A673 (cell line): ENCODE measurements at regions not wholly inside any gene's neighbourhood (a gene's known extent, or its start where the extent isn't known, plus 50 kb on each side); places are given as distances from the start of the nearest gene placed in this dataset.

Source experiments
- BruUV-seq: library from RNA; stranded (reverse); fragments of 400-500 nt; replicated peaks from 2 replicates; lab custom pipeline; 2021; lab: Mats Ljungman, UMichigan
- CTCF ChIA-PET: fragments of 300-600 bp; sonication (Branson Sonifier 250); formaldehyde crosslinking; loops from one replicate; lab custom pipeline; 2022; ENCODE audit warnings: antibody characterized with exemption; lab: Charles Lee
- POLR2A ChIA-PET: fragments of 300-600 bp; sonication (Branson Sonifier 250); formaldehyde crosslinking; loops from one replicate; lab custom pipeline; 2022; ENCODE audit warnings: antibody characterized with exemption; ENCODE audit not compliant: low non-redundant PET; lab: Charles Lee
- DNase-seq: peaks from one replicate; pipeline ENCODE4 v3.0.0-alpha.2; 2015; ENCODE audit warnings: low spot score
- H3K27ac ChIP-seq: fragments of 200-600 bp; sonication (generic); 2 replicates; pipeline ENCODE4 v1.5.1; 2016; ENCODE audit warnings: mixed run types, low read depth, mild to moderate bottlenecking, mixed read lengths, antibody characterized with exemption, low read length; ENCODE audit not compliant: poor library complexity, severe bottlenecking
- H3K27me3 ChIP-seq: fragments of 200-600 bp; sonication (generic); replicated peaks from 2 replicates; pipeline ENCODE4 v1.6.1; 2017; ENCODE audit warnings: mixed run types, low read depth, mild to moderate bottlenecking, mixed read lengths, antibody characterized with exemption, low read length; ENCODE audit not compliant: insufficient read depth, poor library complexity
- H3K36me3 ChIP-seq: fragments of 200-600 bp; sonication (generic); 2 replicates; pipeline ENCODE4 v1.6.1; 2016; ENCODE audit warnings: mixed run types, mild to moderate bottlenecking, mixed read lengths, antibody characterized with exemption, low read length; ENCODE audit not compliant: insufficient read depth, poor library complexity, severe bottlenecking
- H3K4me1 ChIP-seq: fragments of 200-600 bp; sonication (generic); 2 replicates; pipeline ENCODE4 v1.6.1; 2017; ENCODE audit warnings: mixed run types, mild to moderate bottlenecking, mixed read lengths, antibody characterized with exemption, low read length; ENCODE audit not compliant: insufficient read depth, poor library complexity, severe bottlenecking
- H3K4me3 ChIP-seq: fragments of 200-600 bp; sonication (generic); 2 replicates; pipeline ENCODE4 v1.5.1; 2016; ENCODE audit warnings: low read depth, mixed run types, mild to moderate bottlenecking, mixed read lengths, low read length; ENCODE audit not compliant: poor library complexity, severe bottlenecking
- H3K9me3 ChIP-seq: fragments of 200-600 bp; sonication (generic); 2 replicates; pipeline ENCODE4 v1.6.1; 2016; ENCODE audit warnings: mixed run types, low read depth, mild to moderate bottlenecking, mixed read lengths, antibody characterized with exemption, low read length; ENCODE audit not compliant: poor library complexity, severe bottlenecking
- EZH2 ChIP-seq: fragments of 200-600 bp; sonication (generic); IDR thresholded peaks from 2 replicates; pipeline ENCODE4 v1.6.1; 2017; ENCODE audit warnings: borderline replicate concordance, low read depth, mild to moderate bottlenecking, mixed read lengths, antibody characterized with exemption, low read length; ENCODE audit not compliant: poor library complexity, severe bottlenecking
- intact Hi-C: fragments of 100-400 bp; cut with micrococcal nuclease; formaldehyde crosslinking; loops from one replicate; pipeline ENCODE4 v1.10.0; 2022; ENCODE audit not compliant: unreplicated experiment
- TF ChIP-seq, protein P1 (sequence below): fragments of 300-800, 200-600 bp; sonication (generic); conservative IDR thresholded peaks from 2 replicates; pipeline ENCODE4 v1.5.1; 2017; ENCODE audit warnings: low read depth, mild to moderate bottlenecking, antibody characterized with exemption, low read length, moderate library complexity, mixed read lengths

DNA sequence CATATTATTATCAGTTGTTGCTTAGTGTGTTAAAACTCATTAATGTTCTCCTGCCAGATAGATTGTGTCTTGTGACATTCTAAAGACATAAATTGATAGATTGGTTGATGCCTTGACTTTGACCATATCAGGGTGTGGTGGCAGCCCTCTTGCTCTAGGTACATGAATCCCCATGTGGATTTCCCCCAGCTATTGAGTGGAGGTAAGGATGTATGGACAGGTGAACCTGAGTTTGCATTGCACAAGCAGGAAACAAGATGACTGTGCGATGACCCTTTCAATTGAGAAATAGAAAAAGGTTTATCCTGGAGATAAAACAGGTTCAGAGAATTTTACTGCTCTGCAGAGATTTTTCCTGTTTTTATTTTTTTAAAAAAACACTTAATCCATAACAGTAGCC is 619.2 kb downstream of the SPRY1 start:
- Histone ChIP-seq H3K4me1 (peaks cover 19% of the 10 kb centered on the region), H3K27ac (no peak overlapping the region), H3K4me3 (no peak overlapping the region), H3K9me3 (no peaks in the 10 kb centered on the region), H3K36me3 (no peaks in the 10 kb centered on the region), H3K27me3 (no peaks in the 10 kb centered on the region)
- no TSS peak for BruUV-seq
- POLR2A ChIA-PET: no interaction called here
- TF ChIP-seq, protein P1, sequence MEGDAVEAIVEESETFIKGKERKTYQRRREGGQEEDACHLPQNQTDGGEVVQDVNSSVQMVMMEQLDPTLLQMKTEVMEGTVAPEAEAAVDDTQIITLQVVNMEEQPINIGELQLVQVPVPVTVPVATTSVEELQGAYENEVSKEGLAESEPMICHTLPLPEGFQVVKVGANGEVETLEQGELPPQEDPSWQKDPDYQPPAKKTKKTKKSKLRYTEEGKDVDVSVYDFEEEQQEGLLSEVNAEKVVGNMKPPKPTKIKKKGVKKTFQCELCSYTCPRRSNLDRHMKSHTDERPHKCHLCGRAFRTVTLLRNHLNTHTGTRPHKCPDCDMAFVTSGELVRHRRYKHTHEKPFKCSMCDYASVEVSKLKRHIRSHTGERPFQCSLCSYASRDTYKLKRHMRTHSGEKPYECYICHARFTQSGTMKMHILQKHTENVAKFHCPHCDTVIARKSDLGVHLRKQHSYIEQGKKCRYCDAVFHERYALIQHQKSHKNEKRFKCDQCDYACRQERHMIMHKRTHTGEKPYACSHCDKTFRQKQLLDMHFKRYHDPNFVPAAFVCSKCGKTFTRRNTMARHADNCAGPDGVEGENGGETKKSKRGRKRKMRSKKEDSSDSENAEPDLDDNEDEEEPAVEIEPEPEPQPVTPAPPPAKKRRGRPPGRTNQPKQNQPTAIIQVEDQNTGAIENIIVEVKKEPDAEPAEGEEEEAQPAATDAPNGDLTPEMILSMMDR: no peak
- no peak for TF ChIP-seq EZH2
- intact Hi-C loops: no loop called here
- CTCF ChIA-PET: no interaction called here
- no peak for DNase-seq

DNA sequence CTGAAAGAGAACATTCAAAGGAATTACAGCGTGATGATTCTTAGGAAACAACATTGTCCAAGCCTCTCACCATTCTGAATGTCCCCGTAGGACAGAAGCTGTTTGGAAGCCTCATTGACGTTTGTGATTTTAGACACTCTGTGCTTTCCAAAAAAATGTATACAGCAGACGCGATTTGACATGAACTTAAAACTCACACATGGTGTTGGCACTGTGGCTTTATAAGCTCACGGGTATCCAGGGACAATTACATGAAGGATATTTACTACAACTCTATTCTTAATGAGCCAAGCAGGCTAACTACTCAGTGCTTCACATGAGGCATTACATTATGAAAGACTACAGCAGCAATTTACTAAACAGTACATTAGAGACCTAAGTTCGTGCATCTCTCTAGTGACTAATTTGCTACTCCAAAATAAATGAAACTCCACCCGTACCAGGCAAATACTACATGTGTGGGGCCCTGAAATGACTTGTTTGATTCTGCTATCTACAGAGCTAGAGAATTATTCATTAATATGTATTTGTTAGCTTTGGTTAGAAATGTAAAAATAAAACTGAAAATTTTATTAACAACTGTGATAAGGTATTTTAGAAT is 620.7 kb downstream of the SPRY1 start:
- intact Hi-C loops: no loop called here
- no TSS peak for BruUV-seq
- Histone ChIP-seq H3K27ac (no peak overlapping the region), H3K4me1 (peaks cover 19% of the 10 kb centered on the region), H3K4me3 (no peak overlapping the region), H3K36me3 (no peaks in the 10 kb centered on the region), H3K27me3 (no peaks in the 10 kb centered on the region), H3K9me3 (no peaks in the 10 kb centered on the region)
- CTCF ChIA-PET: no interaction called here
- POLR2A ChIA-PET: no interaction called here
- no peak for TF ChIP-seq EZH2
- TF ChIP-seq, protein P1: no peak
- DNase-seq: no peak

DNA sequence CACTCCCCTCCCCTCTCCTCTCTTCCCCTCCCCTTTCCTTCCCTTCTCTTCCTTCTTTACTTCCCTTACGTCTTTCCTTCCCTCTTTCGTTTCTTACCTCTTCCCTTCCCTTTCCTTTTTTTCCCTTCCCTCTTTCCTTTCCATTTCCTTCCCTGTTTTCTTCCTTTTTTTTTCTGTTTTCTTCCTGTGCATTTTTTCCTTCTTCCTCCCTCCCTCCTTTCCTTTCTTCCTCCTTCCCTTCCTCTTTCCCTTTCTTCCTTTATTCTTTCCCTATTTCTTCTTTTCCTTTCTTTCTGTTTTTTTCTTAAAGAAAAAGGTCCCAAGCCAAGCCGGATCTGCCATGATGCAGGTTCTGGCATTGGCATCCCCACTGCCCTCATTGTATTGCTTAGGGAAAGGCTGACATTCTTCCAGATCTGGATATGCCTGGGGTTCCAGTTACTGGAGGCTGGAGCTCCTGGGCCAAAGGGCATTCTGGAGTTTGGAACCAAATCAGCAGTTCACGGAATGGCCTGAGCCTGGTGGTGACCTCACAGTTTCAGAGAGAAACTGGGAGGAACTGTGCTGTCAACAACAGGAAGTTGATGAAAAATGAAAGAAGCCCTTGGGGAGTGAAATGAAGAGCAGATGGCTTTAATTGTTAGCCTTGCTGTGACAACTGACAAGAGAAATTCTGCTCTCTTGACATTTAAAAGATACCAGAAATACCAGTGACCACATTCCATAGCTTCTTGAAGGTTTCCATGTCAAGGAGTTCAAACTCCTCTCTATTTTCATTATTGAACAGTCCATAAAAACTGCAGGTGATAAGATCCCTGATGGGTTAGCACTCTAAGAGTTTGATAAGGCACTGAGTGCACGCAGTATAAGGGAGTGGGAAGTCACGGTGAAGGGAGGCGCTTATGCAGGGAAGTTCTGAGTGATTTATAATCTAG is 622.1 kb downstream of the SPRY1 start:
- Histone ChIP-seq H3K27me3 (no peaks in the 10 kb centered on the region), H3K36me3 (no peaks in the 10 kb centered on the region), H3K4me3 (no peak overlapping the region), H3K27ac (peak overlapping the region; percentile 4), H3K4me1 (peaks cover 19% of the 10 kb centered on the region), H3K9me3 (no peaks in the 10 kb centered on the region)
- intact Hi-C loops: no loop called here
- ChIA-PET CTCF (no interaction called here), POLR2A (no interaction called here)
- peak; percentile 89 for DNase-seq
- no TSS peak for BruUV-seq
- TF ChIP-seq EZH2: no peak
- TF ChIP-seq, protein P1: no peak
